PC-9 (cell line): ENCODE measurements at regions not wholly inside any gene's neighbourhood (a gene's known extent, or its start where the extent isn't known, plus 50 kb on each side); places are given as distances from the start of the nearest gene placed in this dataset.

Source experiments
- BruUV-seq: library from RNA; stranded (reverse); fragments of 400-500 nt; replicated peaks from 2 replicates; lab custom pipeline; 2021; lab: Mats Ljungman, UMichigan
- CTCF ChIA-PET: fragments of 300-600 bp; sonication (Branson Sonifier 250); formaldehyde crosslinking; loops from one replicate; lab custom pipeline; 2022; ENCODE audit warnings: antibody characterized with exemption; lab: Charles Lee
- POLR2A ChIA-PET: fragments of 300-600 bp; sonication (Branson Sonifier 250); formaldehyde crosslinking; loops from one replicate; lab custom pipeline; 2022; ENCODE audit warnings: antibody characterized with exemption; ENCODE audit not compliant: unreplicated experiment; lab: Charles Lee
- DNase-seq, 2 experiments: peaks; one replicate each; pipeline versions ENCODE4 v3.0.0 to v3.0.0-alpha.2; 2015 to 2022; ENCODE audit warnings: mixed read lengths in 1 of 2
- H2AFZ ChIP-seq: fragments of 200-600 bp; sonication (generic); 2 replicates; pipeline ENCODE4 v1.8.1; 2017; ENCODE audit warnings: antibody characterized with exemption
- H3F3A ChIP-seq: fragments of 200-600 bp; sonication (generic); 2 replicates; pipeline ENCODE4 v1.8.1; 2017; ENCODE audit warnings: antibody characterized with exemption, mild to moderate bottlenecking, low read depth; ENCODE audit not compliant: insufficient read depth
- H3K27ac ChIP-seq: fragments of 200-600 bp; sonication (generic); 2 replicates; pipeline ENCODE4 v1.6.1; 2016; ENCODE audit warnings: mixed run types
- H3K27me3 ChIP-seq: fragments of 200-600 bp; sonication (generic); 2 replicates; pipeline ENCODE4 v1.6.1; 2016; ENCODE audit warnings: low read depth, mixed run types; ENCODE audit not compliant: insufficient read depth
- H3K36me3 ChIP-seq: fragments of 200-600 bp; sonication (generic); 2 replicates; pipeline ENCODE4 v1.6.1; 2016; ENCODE audit warnings: low read depth, mixed run types
- H3K4me1 ChIP-seq: fragments of 200-600 bp; sonication (generic); replicated peaks from 2 replicates; pipeline ENCODE4 v1.6.1; 2016; ENCODE audit warnings: mixed run types; ENCODE audit not compliant: insufficient read depth
- H3K4me2 ChIP-seq: fragments of 200-600 bp; sonication (generic); 2 replicates; pipeline ENCODE4 v1.6.1; 2017; ENCODE audit warnings: mixed run types
- H3K4me3 ChIP-seq: fragments of 200-600 bp; sonication (generic); 2 replicates; pipeline ENCODE4 v1.6.1; 2016; ENCODE audit warnings: mixed run types
- H3K79me2 ChIP-seq: fragments of 200-600 bp; sonication (generic); 2 replicates; pipeline ENCODE4 v1.6.1; 2017; ENCODE audit warnings: low read depth, mixed run types
- H3K9me2 ChIP-seq: fragments of 200-600 bp; sonication (generic); 2 replicates; pipeline ENCODE4 v1.8.1; 2017; ENCODE audit warnings: mild to moderate bottlenecking; ENCODE audit not compliant: insufficient read depth
- H3K9me3 ChIP-seq: fragments of 200-600 bp; sonication (generic); 2 replicates; pipeline ENCODE4 v1.8.1; 2016; ENCODE audit warnings: low read depth; ENCODE audit not compliant: insufficient read depth
- H4K20me1 ChIP-seq: fragments of 200-600 bp; sonication (generic); 2 replicates; pipeline ENCODE4 v1.8.1; 2017; ENCODE audit not compliant: insufficient read depth
- EZH2 ChIP-seq: fragments of 200-600 bp; sonication (generic); IDR thresholded peaks from 2 replicates; pipeline ENCODE4 v1.8.0; 2017; ENCODE audit warnings: antibody characterized with exemption, low read depth
- intact Hi-C: fragments of 100-400 bp; cut with micrococcal nuclease; formaldehyde crosslinking; loops from one replicate; pipeline ENCODE4 v1.10.0; 2022; ENCODE audit not compliant: unreplicated experiment
- TF ChIP-seq, protein P1 (sequence below): fragments of 200-600 bp; sonication (generic); conservative IDR thresholded peaks from 2 replicates; pipeline ENCODE4 v1.6.1; 2017; ENCODE audit warnings: mixed run types, antibody characterized with exemption, mild to moderate bottlenecking, moderate library complexity

DNA sequence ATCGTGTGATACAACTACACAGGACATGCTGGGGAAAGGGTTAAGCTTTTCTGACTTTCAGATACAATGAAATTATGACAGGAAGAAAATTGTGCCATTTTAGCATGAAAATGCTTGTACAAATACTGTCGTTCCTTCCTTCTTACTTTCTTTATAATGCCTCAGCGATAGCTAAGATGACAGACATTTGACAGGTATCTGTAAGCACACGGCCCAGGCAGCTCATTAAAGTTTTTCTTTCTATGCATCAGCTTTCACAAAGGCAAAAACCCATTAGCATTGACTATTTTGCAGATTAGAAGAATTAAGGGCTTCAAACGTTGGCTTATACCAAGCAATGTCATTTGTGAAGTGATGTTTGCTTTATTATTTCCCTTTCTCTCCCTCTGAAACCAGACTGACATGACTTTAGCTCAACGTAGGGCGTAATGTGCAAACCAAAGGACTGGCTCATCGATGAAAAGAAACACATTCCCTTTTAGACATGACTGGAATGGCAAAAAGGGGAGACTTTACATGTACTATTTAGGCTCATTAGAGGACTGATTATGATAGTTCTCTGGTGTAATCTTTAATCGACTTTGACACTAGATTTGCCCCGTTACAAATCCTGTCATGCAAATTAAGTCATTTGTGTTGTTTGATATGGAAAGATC lies 258.4 kb upstream of the SP8 start:
- Histone ChIP-seq H3K27me3 (no peaks in the 10 kb centered on the region), H3K4me3 (no peak overlapping the region), H3K9me3 (0 out of 2 replicates have a peak, but pooled peaks cover 15% of the 10 kb centered on the region), H3K9me2 (no peaks in the 10 kb centered on the region), H3K27ac (no peak overlapping the region), H3K79me2 (no peaks in the 10 kb centered on the region), H3K4me2 (peak overlapping the region; percentile 14), H3K36me3 (no peaks in the 10 kb centered on the region), H3F3A (no peaks in the 10 kb centered on the region; the same call in 1 of the 2 replicates), H2AFZ (no peak overlapping the region; the same call in 1 of the 2 replicates), H4K20me1 (no peaks in the 10 kb centered on the region), H3K4me1 (peaks cover 34% of the 10 kb centered on the region)
- DNase-seq: no peak
- TF ChIP-seq, protein P1, sequence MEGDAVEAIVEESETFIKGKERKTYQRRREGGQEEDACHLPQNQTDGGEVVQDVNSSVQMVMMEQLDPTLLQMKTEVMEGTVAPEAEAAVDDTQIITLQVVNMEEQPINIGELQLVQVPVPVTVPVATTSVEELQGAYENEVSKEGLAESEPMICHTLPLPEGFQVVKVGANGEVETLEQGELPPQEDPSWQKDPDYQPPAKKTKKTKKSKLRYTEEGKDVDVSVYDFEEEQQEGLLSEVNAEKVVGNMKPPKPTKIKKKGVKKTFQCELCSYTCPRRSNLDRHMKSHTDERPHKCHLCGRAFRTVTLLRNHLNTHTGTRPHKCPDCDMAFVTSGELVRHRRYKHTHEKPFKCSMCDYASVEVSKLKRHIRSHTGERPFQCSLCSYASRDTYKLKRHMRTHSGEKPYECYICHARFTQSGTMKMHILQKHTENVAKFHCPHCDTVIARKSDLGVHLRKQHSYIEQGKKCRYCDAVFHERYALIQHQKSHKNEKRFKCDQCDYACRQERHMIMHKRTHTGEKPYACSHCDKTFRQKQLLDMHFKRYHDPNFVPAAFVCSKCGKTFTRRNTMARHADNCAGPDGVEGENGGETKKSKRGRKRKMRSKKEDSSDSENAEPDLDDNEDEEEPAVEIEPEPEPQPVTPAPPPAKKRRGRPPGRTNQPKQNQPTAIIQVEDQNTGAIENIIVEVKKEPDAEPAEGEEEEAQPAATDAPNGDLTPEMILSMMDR: no peak
- TF ChIP-seq EZH2: no peak
- intact Hi-C loops: no loop called here
- CTCF ChIA-PET: no interaction called here
- POLR2A ChIA-PET: interaction anchor here (0.6 kb wide), 1 partner anchor 496 kb away, joined by 4 read pairs; no protein-coding TSS in a partner anchor
- BruUV-seq: no TSS peak

DNA sequence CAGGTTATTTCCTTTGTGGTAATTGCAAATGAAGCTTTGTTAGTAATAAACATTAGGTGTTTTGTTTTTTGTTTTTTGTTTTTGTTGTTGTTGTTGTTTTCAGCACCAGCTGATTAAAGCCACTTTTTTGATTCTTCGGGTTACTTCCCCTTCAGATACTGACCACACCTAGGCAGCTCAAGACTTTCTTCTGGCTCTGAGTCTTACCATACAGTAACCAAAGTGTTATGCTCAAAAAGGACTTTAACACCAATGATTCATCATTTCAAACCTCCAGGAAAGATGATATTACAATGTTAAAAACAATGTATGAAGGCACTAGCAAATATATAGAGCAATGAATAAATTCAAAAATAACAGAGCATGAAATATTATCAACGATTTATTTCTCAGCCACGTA lies 265.2 kb upstream of the SP8 start:
- Histone ChIP-seq H2AFZ (no peak overlapping the region), H3K4me3 (no peak overlapping the region), H3K36me3 (no peaks in the 10 kb centered on the region), H3K27me3 (no peaks in the 10 kb centered on the region), H3K9me3 (peaks cover 13% of the 10 kb centered on the region), H3K79me2 (no peaks in the 10 kb centered on the region), H3F3A (no peaks in the 10 kb centered on the region), H3K9me2 (no peaks in the 10 kb centered on the region), H4K20me1 (no peaks in the 10 kb centered on the region), H3K4me2 (no peak overlapping the region), H3K4me1 (no peaks in the 10 kb centered on the region; the same call in 1 of the 2 replicates), H3K27ac (no peak overlapping the region)
- ChIA-PET CTCF (no interaction called here), POLR2A (no interaction called here)
- no peak for DNase-seq
- no peak for TF ChIP-seq EZH2
- TF ChIP-seq, protein P1: no peak
- intact Hi-C loops: no loop called here
- BruUV-seq: no TSS peak

GRCh38 chr7:21054427-21055112 lies 267.9 kb upstream of the SP8 start:
- ChIA-PET CTCF (no interaction called here), POLR2A (no interaction called here)
- Histone ChIP-seq H3K9me2 (no peaks in the 10 kb centered on the region), H3K27me3 (no peaks in the 10 kb centered on the region), H3F3A (no peaks in the 10 kb centered on the region), H3K4me3 (no peak overlapping the region), H3K79me2 (no peaks in the 10 kb centered on the region), H3K4me2 (no peak overlapping the region), H3K9me3 (peaks cover 30% of the 10 kb centered on the region), H4K20me1 (no peaks in the 10 kb centered on the region), H3K36me3 (no peaks in the 10 kb centered on the region), H3K27ac (no peak overlapping the region), H2AFZ (no peak overlapping the region), H3K4me1 (peaks cover 5% of the 10 kb centered on the region)
- TF ChIP-seq, protein P1: no peak
- TF ChIP-seq EZH2: no peak
- peak in 1 of 2 experiments; percentile 63 for DNase-seq
- BruUV-seq: no TSS peak
- intact Hi-C loops: no loop called here
